Neural cell (in vitro differentiated cells): ENCODE measurements at regions not wholly inside any gene's neighbourhood (a gene's known extent, or its start where the extent isn't known, plus 50 kb on each side); places are given as distances from the start of the nearest gene placed in this dataset.

Source experiments
- H2AFZ ChIP-seq: fragments of 200-600, 300-800 bp; sonication (generic), shearing (Covaris generic); 2 replicates; pipeline ENCODE4 v1.6.0; 2014; ENCODE audit warnings: low read depth, mild to moderate bottlenecking, antibody characterized with exemption, low read length, moderate library complexity
- H3F3A ChIP-seq: fragments of 200-600 bp; shearing (Covaris generic); 2 replicates; pipeline ENCODE4 v1.6.1; 2016; ENCODE audit warnings: mild to moderate bottlenecking, moderate library complexity, mixed read lengths, antibody characterized with exemption, low read length; ENCODE audit not compliant: insufficient read depth, poor library complexity, severe bottlenecking
- H3K27ac ChIP-seq: fragments of 200-600, 300-800 bp; sonication (generic), shearing (Covaris generic); 2 replicates; pipeline ENCODE4 v1.5.1; 2014; ENCODE audit warnings: mild to moderate bottlenecking, low read length, moderate library complexity
- H3K27me3 ChIP-seq: fragments of 300-800, 200-600 bp; sonication (generic), shearing (Covaris generic); 2 replicates; pipeline ENCODE4 v1.6.0; 2014; ENCODE audit warnings: mild to moderate bottlenecking, low read depth, low read length, moderate library complexity; ENCODE audit not compliant: insufficient read depth
- H3K36me3 ChIP-seq: fragments of 300-800, 200-600 bp; sonication (generic), shearing (Covaris generic); 2 replicates; pipeline ENCODE4 v1.5.1; 2014; ENCODE audit warnings: mild to moderate bottlenecking, antibody characterized with exemption, low read length, moderate library complexity; ENCODE audit not compliant: insufficient read depth
- H3K4me2 ChIP-seq: fragments of 300-800, 200-600 bp; sonication (generic), shearing (Covaris generic); 2 replicates; pipeline ENCODE4 v1.6.0; 2014; ENCODE audit warnings: mild to moderate bottlenecking, low read length
- H3K4me3 ChIP-seq: fragments of 300-800, 200-600 bp; sonication (generic), shearing (Covaris generic); 2 replicates; pipeline ENCODE4 v1.5.1; 2014; ENCODE audit warnings: mild to moderate bottlenecking, low read length, moderate library complexity
- H3K79me2 ChIP-seq: fragments of 200-600 bp; shearing (Covaris generic); replicated peaks from 2 replicates; pipeline ENCODE4 v1.6.0; 2014; ENCODE audit warnings: mild to moderate bottlenecking, low read length, moderate library complexity; ENCODE audit not compliant: insufficient read depth
- H3K9ac ChIP-seq: fragments of 300-800, 200-600 bp; sonication (generic), shearing (Covaris generic); 2 replicates; pipeline ENCODE4 v1.6.1; 2016; ENCODE audit warnings: mild to moderate bottlenecking, low read length, mixed read lengths
- H3K9me2 ChIP-seq: fragments of 200-600 bp; shearing (Covaris generic); 2 replicates; pipeline ENCODE4 v1.6.1; 2016; ENCODE audit warnings: mild to moderate bottlenecking, low read length, mixed read lengths; ENCODE audit not compliant: insufficient read depth
- H3K9me3 ChIP-seq: fragments of 200-600, 300-800 bp; sonication (generic), shearing (Covaris generic); 2 replicates; pipeline ENCODE4 v1.6.1; 2016; ENCODE audit warnings: mild to moderate bottlenecking, mixed run types, low read length, moderate library complexity, mixed read lengths
- H4K20me1 ChIP-seq: fragments of 200-600 bp; shearing (Covaris generic); 2 replicates; pipeline ENCODE4 v1.6.1; 2016; ENCODE audit warnings: mild to moderate bottlenecking, mixed run types; ENCODE audit not compliant: insufficient read depth
- CTCF ChIP-seq: fragments of 450-650 bp; IDR thresholded peaks from 2 replicates; pipeline ENCODE4 v1.5.1; 2014; ENCODE audit warnings: antibody characterized with exemption, mild to moderate bottlenecking, moderate library complexity; ENCODE audit not compliant: poor library complexity, severe bottlenecking
- EP300 ChIP-seq: fragments of 450-650 bp; conservative IDR thresholded peaks from 2 replicates; pipeline ENCODE4 v1.6.1; 2014; ENCODE audit warnings: antibody characterized with exemption, mild to moderate bottlenecking, moderate library complexity; ENCODE audit not compliant: poor library complexity, severe bottlenecking
- EZH2 ChIP-seq: fragments of 200-600, 300-800 bp; shearing (Covaris generic), sonication (generic); IDR thresholded peaks from 2 replicates; pipeline ENCODE4 v1.6.1; 2014; ENCODE audit warnings: antibody characterized with exemption, low read length, borderline replicate concordance, mild to moderate bottlenecking; ENCODE audit not compliant: insufficient read depth, poor library complexity, severe bottlenecking
- MXI1 ChIP-seq: fragments of 450-650 bp; conservative IDR thresholded peaks from 2 replicates; pipeline ENCODE4 v1.6.1; 2014; ENCODE audit warnings: antibody characterized with exemption, mild to moderate bottlenecking; ENCODE audit not compliant: poor library complexity, severe bottlenecking
- POLR2AphosphoS5 ChIP-seq: IDR thresholded peaks from 2 replicates; pipeline ENCODE4 v1.6.1; 2012
- RAD21 ChIP-seq: fragments of 450-650 bp; conservative IDR thresholded peaks from 2 replicates; pipeline ENCODE4 v1.6.1; 2014; ENCODE audit warnings: antibody characterized with exemption, mild to moderate bottlenecking, moderate library complexity
- REST ChIP-seq: IDR thresholded peaks from 2 replicates; pipeline ENCODE4 v1.6.1; 2012; ENCODE audit warnings: borderline replicate concordance
- SMC3 ChIP-seq: fragments of 450-650 bp; conservative IDR thresholded peaks from 2 replicates; pipeline ENCODE4 v1.6.1; 2014; ENCODE audit warnings: antibody characterized with exemption, mild to moderate bottlenecking, moderate library complexity; ENCODE audit not compliant: poor library complexity
- TAF1 ChIP-seq: IDR thresholded peaks from 2 replicates; pipeline ENCODE4 v1.6.1; 2012; ENCODE audit warnings: low read depth

GRCh38 chr4:60648774-60649173 is 551.4 kb upstream of the ADGRL3 start:
- TF ChIP-seq SMC3 = no peak
- no peak for TF ChIP-seq REST
- TF ChIP-seq CTCF = no peak
- TF ChIP-seq EZH2 = no peak
- TF ChIP-seq TAF1 = no peak
- TF ChIP-seq MXI1 = no peak
- TF ChIP-seq POLR2AphosphoS5 = no peak
- Histone ChIP-seq H3K27me3 (no peaks in the 10 kb centered on the region), H3K9ac (no peak overlapping the region)

DNA sequence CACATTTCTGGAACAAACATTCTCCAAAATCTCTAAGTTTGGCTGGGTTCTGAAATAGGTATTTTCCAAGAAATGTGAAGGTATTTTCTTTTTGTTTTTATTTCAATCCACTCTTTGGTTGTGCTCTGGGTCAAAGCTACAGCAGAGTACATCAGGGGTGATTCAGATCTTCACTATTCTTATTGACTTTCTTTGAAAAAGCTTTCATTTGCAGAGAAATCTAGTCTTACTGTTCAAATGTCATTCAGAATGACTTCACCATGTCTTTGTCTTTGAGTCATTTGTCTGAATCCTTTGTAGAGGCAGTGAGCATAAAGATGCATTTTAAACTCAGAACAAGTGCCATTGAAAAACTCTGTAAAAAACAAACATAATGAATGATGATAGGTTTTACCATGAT is 547.2 kb upstream of the ADGRL3 start:
- H3K27ac ChIP-seq = no peak overlapping the region
- H3K9ac ChIP-seq = no peak overlapping the region
- no peak overlapping the region for H3K4me2 ChIP-seq
- H3K4me3 ChIP-seq = no peak overlapping the region
- no peak overlapping the region for H2AFZ ChIP-seq
- H3F3A ChIP-seq = no peaks in the 10 kb centered on the region
- TF ChIP-seq EP300 = no peak
- no peak for TF ChIP-seq MXI1
- TF ChIP-seq RAD21 = no peak
- TF ChIP-seq SMC3 = no peak
- TF ChIP-seq EZH2 = no peak
- TF ChIP-seq REST = no peak
- TF ChIP-seq CTCF = no peak
- H3K9me3 ChIP-seq = no peaks in the 10 kb centered on the region
- no peaks in the 10 kb centered on the region for H3K79me2 ChIP-seq
- no peaks in the 10 kb centered on the region for H3K9me2 ChIP-seq
- no peaks in the 10 kb centered on the region for H3K27me3 ChIP-seq
- no peaks in the 10 kb centered on the region for H3K36me3 ChIP-seq
- no peaks in the 10 kb centered on the region for H4K20me1 ChIP-seq

More at GRCh38 chr4:60648774-60649173, 551.4 kb upstream of the ADGRL3 start:
- Histone ChIP-seq H3K27ac (no peak overlapping the region), H4K20me1 (no peaks in the 10 kb centered on the region), H3K4me3 (no peak overlapping the region), H2AFZ (no peak overlapping the region), H3K79me2 (no peaks in the 10 kb centered on the region), H3K4me2 (no peak overlapping the region), H3K9me2 (no peaks in the 10 kb centered on the region), H3K36me3 (no peaks in the 10 kb centered on the region), H3K9me3 (peaks cover 3% of the 10 kb centered on the region), H3F3A (no peaks in the 10 kb centered on the region)
